PC-9 (cell line): ENCODE measurements at regions not wholly inside any gene's neighbourhood (a gene's known extent, or its start where the extent isn't known, plus 50 kb on each side); places are given as distances from the start of the nearest gene placed in this dataset.

Experiments used
- BruUV-seq: library from RNA; stranded (reverse); fragments of 400-500 nt; replicated peaks from 2 replicates; lab custom pipeline; 2021; lab: Mats Ljungman, UMichigan
- CTCF ChIA-PET: fragments of 300-600 bp; sonication (Branson Sonifier 250); formaldehyde crosslinking; loops from one replicate; lab custom pipeline; 2022; ENCODE audit warnings: antibody characterized with exemption; lab: Charles Lee
- POLR2A ChIA-PET: fragments of 300-600 bp; sonication (Branson Sonifier 250); formaldehyde crosslinking; loops from one replicate; lab custom pipeline; 2022; ENCODE audit warnings: antibody characterized with exemption; ENCODE audit not compliant: unreplicated experiment; lab: Charles Lee
- DNase-seq, 2 experiments: peaks; one replicate each; pipeline versions ENCODE4 v3.0.0 to v3.0.0-alpha.2; 2015 to 2022; ENCODE audit warnings: mixed read lengths in 1 of 2
- H2AFZ ChIP-seq: fragments of 200-600 bp; sonication (generic); 2 replicates; pipeline ENCODE4 v1.8.1; 2017; ENCODE audit warnings: antibody characterized with exemption
- H3F3A ChIP-seq: fragments of 200-600 bp; sonication (generic); 2 replicates; pipeline ENCODE4 v1.8.1; 2017; ENCODE audit warnings: antibody characterized with exemption, mild to moderate bottlenecking, low read depth; ENCODE audit not compliant: insufficient read depth
- H3K27ac ChIP-seq: fragments of 200-600 bp; sonication (generic); 2 replicates; pipeline ENCODE4 v1.6.1; 2016; ENCODE audit warnings: mixed run types
- H3K27me3 ChIP-seq: fragments of 200-600 bp; sonication (generic); 2 replicates; pipeline ENCODE4 v1.6.1; 2016; ENCODE audit warnings: low read depth, mixed run types; ENCODE audit not compliant: insufficient read depth
- H3K36me3 ChIP-seq: fragments of 200-600 bp; sonication (generic); 2 replicates; pipeline ENCODE4 v1.6.1; 2016; ENCODE audit warnings: low read depth, mixed run types
- H3K4me1 ChIP-seq: fragments of 200-600 bp; sonication (generic); replicated peaks from 2 replicates; pipeline ENCODE4 v1.6.1; 2016; ENCODE audit warnings: mixed run types; ENCODE audit not compliant: insufficient read depth
- H3K4me2 ChIP-seq: fragments of 200-600 bp; sonication (generic); 2 replicates; pipeline ENCODE4 v1.6.1; 2017; ENCODE audit warnings: mixed run types
- H3K4me3 ChIP-seq: fragments of 200-600 bp; sonication (generic); 2 replicates; pipeline ENCODE4 v1.6.1; 2016; ENCODE audit warnings: mixed run types
- H3K79me2 ChIP-seq: fragments of 200-600 bp; sonication (generic); 2 replicates; pipeline ENCODE4 v1.6.1; 2017; ENCODE audit warnings: low read depth, mixed run types
- H3K9me2 ChIP-seq: fragments of 200-600 bp; sonication (generic); 2 replicates; pipeline ENCODE4 v1.8.1; 2017; ENCODE audit warnings: mild to moderate bottlenecking; ENCODE audit not compliant: insufficient read depth
- H3K9me3 ChIP-seq: fragments of 200-600 bp; sonication (generic); 2 replicates; pipeline ENCODE4 v1.8.1; 2016; ENCODE audit warnings: low read depth; ENCODE audit not compliant: insufficient read depth
- H4K20me1 ChIP-seq: fragments of 200-600 bp; sonication (generic); 2 replicates; pipeline ENCODE4 v1.8.1; 2017; ENCODE audit not compliant: insufficient read depth
- EZH2 ChIP-seq: fragments of 200-600 bp; sonication (generic); IDR thresholded peaks from 2 replicates; pipeline ENCODE4 v1.8.0; 2017; ENCODE audit warnings: antibody characterized with exemption, low read depth
- intact Hi-C: fragments of 100-400 bp; cut with micrococcal nuclease; formaldehyde crosslinking; loops from one replicate; pipeline ENCODE4 v1.10.0; 2022; ENCODE audit not compliant: unreplicated experiment
- TF ChIP-seq, protein P1 (sequence below): fragments of 200-600 bp; sonication (generic); conservative IDR thresholded peaks from 2 replicates; pipeline ENCODE4 v1.6.1; 2017; ENCODE audit warnings: mixed run types, antibody characterized with exemption, mild to moderate bottlenecking, moderate library complexity

DNA sequence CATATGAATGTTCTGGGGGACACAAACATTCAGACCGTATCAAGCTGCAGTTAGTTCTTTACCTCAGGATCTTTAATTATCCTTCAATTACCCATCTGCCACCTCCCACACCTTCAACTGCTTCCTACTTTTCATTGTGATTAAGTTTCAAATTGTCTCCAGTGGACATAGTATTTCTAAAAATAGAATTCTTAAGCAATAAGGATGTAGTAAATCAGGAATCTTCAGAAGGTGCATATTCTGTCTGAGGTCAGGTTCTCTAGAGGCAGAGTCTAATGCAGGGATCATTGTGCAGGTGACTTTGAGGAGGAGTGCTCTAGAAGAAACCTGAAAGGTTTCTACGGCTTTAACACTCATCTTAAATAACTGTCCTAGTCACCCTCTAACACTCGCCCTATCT lies 102.6 kb upstream of the PPP2R5A start:
- H3K27ac ChIP-seq = no peak overlapping the region
- DNase-seq = no peak
- H3K9me2 ChIP-seq = no peaks in the 10 kb centered on the region
- POLR2A ChIA-PET = no interaction called here
- H3K4me3 ChIP-seq = no peak overlapping the region
- H3K4me2 ChIP-seq = no peak overlapping the region
- no peaks in the 10 kb centered on the region for H4K20me1 ChIP-seq
- H3K4me1 ChIP-seq = peaks cover 4% of the 10 kb centered on the region; the same call in 1 of the 2 replicates
- H3F3A ChIP-seq = no peaks in the 10 kb centered on the region; the same call in 1 of the 2 replicates
- intact Hi-C loops = loop anchor here (10.0 kb wide), 1 partner anchor 102 kb away; the partner anchor contains the start of gene PPP2R5A
- no peaks in the 10 kb centered on the region for H3K27me3 ChIP-seq
- no peaks in the 10 kb centered on the region for H3K36me3 ChIP-seq
- H3K79me2 ChIP-seq = no peaks in the 10 kb centered on the region
- no TSS peak for BruUV-seq
- no peaks in the 10 kb centered on the region for H3K9me3 ChIP-seq
- CTCF ChIA-PET = no interaction called here
- no peak overlapping the region for H2AFZ ChIP-seq
- TF ChIP-seq, protein P1, sequence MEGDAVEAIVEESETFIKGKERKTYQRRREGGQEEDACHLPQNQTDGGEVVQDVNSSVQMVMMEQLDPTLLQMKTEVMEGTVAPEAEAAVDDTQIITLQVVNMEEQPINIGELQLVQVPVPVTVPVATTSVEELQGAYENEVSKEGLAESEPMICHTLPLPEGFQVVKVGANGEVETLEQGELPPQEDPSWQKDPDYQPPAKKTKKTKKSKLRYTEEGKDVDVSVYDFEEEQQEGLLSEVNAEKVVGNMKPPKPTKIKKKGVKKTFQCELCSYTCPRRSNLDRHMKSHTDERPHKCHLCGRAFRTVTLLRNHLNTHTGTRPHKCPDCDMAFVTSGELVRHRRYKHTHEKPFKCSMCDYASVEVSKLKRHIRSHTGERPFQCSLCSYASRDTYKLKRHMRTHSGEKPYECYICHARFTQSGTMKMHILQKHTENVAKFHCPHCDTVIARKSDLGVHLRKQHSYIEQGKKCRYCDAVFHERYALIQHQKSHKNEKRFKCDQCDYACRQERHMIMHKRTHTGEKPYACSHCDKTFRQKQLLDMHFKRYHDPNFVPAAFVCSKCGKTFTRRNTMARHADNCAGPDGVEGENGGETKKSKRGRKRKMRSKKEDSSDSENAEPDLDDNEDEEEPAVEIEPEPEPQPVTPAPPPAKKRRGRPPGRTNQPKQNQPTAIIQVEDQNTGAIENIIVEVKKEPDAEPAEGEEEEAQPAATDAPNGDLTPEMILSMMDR = no peak
- no peak for TF ChIP-seq EZH2

DNA sequence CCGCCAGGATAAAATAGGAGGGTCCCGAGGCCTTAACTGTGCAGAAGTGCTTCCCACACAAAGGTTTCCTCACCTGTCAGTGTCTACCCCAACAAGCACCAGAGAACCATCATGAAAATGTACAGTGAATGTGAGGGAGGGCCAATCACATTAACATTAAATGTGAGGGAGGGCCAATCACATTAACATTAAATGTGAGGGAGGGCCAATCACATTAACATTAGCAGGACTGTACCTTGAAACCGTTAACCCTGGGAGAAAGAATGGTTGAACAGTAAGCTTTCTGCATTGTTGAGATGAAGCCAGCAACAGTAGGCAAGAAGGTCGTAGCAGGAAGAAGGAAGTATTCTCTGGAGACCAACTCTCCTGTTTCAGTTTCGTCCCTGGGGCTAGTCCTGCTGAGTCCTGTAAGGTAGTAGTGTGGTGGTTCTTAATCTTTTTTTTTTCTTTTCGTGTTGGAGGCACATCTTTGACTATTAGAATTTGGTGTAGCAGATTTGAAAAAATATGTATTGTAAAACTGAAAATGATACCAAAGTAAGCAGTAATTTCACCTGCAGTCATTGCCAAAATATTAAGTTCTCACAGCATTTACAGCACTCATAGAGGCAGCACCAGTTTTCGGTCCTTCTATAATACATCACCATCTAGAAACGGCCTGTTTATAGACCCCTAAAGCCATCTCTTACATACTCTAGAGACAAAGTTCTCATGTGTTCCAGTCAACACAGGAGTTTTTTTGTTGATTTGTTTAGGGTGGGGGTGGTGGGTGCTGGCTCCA lies 98.6 kb upstream of the PPP2R5A start:
- Histone ChIP-seq H2AFZ (peak overlapping the region; percentile 58), H3K36me3 (no peaks in the 10 kb centered on the region), H3K27ac (no peak overlapping the region), H4K20me1 (no peaks in the 10 kb centered on the region), H3K27me3 (no peaks in the 10 kb centered on the region), H3K4me2 (no peak overlapping the region), H3F3A (no peaks in the 10 kb centered on the region), H3K79me2 (no peaks in the 10 kb centered on the region), H3K4me3 (no peak overlapping the region), H3K4me1 (no peaks in the 10 kb centered on the region), H3K9me3 (no peaks in the 10 kb centered on the region), H3K9me2 (no peaks in the 10 kb centered on the region)
- ChIA-PET CTCF (no interaction called here), POLR2A (no interaction called here)
- TF ChIP-seq, protein P1 = no peak
- no peak for TF ChIP-seq EZH2
- BruUV-seq = no TSS peak
- DNase-seq = no peak
- intact Hi-C loops = loop anchor here (10.0 kb wide), 1 partner anchor 98 kb away; the partner anchor contains the start of gene PPP2R5A

DNA sequence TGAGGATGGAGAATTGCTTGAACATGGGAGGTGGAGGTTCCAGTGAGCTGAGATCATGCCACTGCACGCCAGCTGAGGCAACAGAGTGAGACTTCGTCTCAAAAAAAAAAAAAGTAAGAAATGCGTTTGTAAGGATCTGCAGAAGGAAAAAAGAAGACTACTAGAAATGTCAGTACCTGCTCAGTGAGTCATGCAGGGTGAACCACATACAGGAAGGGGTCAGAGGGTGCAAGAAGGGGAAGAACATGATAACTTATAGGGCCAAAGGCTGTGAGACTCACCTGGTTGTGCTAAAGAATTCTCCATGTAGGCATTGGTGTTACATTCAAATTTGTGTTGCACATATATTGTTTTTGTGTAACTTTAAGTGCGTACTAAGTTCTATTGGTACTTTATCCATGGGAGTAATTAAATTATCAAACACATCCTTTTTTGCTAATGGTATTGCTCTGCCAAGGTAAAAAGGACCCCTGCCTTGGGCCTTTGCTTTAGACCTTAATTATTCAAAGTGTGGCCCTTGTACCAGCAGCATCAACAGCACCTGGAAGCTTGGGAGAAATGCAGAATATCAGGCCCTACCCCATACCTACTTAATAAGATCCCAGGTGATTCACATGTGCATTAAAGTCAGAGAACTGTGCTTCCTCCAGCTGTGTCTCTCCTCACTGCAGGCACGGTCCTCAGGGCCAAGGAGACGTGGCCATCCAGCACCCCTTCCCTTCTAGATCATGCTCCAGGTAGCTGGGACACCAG lies 96.4 kb upstream of the PPP2R5A start:
- H3K4me1 ChIP-seq = no peaks in the 10 kb centered on the region
- POLR2A ChIA-PET = interaction anchor here (0.6 kb wide), 1 partner anchor 44 kb away, joined by 3 read pairs; no protein-coding TSS in a partner anchor
- no peaks in the 10 kb centered on the region for H4K20me1 ChIP-seq
- H2AFZ ChIP-seq = no peak overlapping the region
- no peak overlapping the region for H3K27ac ChIP-seq
- no peaks in the 10 kb centered on the region for H3F3A ChIP-seq
- no TSS peak for BruUV-seq
- no peak for DNase-seq
- H3K9me2 ChIP-seq = no peaks in the 10 kb centered on the region
- H3K4me3 ChIP-seq = no peak overlapping the region
- no peaks in the 10 kb centered on the region for H3K9me3 ChIP-seq
- H3K4me2 ChIP-seq = no peak overlapping the region
- no peaks in the 10 kb centered on the region for H3K36me3 ChIP-seq
- no peaks in the 10 kb centered on the region for H3K27me3 ChIP-seq
- TF ChIP-seq EZH2 = no peak
- TF ChIP-seq, protein P1 = no peak
- H3K79me2 ChIP-seq = no peaks in the 10 kb centered on the region
- CTCF ChIA-PET = no interaction called here
- intact Hi-C loops = loop anchor here (10.0 kb wide), 1 partner anchor 96 kb away; the partner anchor contains the start of gene PPP2R5A
